ENCODE measurements at regions not wholly inside any gene's neighbourhood (a gene's known extent, or its start where the extent isn't known, plus 50 kb on each side); places are given as distances from the start of the nearest gene placed in this dataset.
"Not testable (repeated sequence)": the region's sequence is repeated elsewhere in the genome, so short reads cannot be mapped to it uniquely, and the experiment has no call there.

DNA sequence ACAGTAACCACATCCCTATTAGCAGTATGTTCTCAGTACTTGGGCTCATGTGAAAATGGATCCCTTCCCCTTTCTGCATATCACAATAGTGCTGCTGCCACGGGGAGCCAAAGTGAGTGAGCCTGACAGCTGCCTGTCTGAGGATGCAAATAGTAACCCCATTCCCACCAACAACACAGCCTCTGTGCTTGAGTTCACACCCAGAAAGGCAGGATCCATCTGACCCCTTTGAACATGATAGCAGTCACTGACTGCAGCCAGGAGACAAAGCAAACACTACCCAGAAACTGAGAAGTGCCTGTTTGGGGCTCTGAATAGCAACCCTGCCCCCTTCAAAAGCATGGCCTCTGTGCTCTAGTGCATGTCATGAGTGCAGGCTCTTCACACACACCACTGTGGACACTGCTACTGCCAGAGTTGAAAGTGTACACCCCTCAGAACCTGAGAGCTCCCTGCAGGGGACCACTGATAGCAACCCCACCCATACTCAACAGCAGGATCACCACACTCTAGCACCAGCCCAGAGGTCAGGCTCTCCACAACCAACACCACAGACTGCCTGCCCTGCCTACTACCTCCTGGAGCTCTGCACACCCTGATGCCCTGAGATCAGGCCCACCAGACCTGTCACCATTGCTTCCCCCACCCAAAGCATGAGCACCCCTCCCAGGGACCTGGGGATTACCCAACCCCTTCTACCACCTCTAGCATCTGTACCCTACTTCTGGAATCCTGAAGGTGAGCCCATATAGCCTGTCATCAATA lies 1563.5 kb upstream of the PRR20A start:
- peak; percentile 4 for DNase-seq
- Mint-ChIP-seq H3K4me1 (peaks cover 30% of the 10 kb centered on the region), H3K4me3 (no peak overlapping the region), H3K36me3 (ENCODE audit: low read depth) (no peaks in the 10 kb centered on the region), H3K27ac (peak overlapping the region; percentile 84), H3K9me3 (no peaks in the 10 kb centered on the region), H3K27me3 (ENCODE audit: low read depth, poor library complexity) (peaks cover 38% of the 10 kb centered on the region)
- TF ChIP-seq, protein P1, sequence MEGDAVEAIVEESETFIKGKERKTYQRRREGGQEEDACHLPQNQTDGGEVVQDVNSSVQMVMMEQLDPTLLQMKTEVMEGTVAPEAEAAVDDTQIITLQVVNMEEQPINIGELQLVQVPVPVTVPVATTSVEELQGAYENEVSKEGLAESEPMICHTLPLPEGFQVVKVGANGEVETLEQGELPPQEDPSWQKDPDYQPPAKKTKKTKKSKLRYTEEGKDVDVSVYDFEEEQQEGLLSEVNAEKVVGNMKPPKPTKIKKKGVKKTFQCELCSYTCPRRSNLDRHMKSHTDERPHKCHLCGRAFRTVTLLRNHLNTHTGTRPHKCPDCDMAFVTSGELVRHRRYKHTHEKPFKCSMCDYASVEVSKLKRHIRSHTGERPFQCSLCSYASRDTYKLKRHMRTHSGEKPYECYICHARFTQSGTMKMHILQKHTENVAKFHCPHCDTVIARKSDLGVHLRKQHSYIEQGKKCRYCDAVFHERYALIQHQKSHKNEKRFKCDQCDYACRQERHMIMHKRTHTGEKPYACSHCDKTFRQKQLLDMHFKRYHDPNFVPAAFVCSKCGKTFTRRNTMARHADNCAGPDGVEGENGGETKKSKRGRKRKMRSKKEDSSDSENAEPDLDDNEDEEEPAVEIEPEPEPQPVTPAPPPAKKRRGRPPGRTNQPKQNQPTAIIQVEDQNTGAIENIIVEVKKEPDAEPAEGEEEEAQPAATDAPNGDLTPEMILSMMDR (IDR thresholded peaks at IDR 0.05) = no peak

DNA sequence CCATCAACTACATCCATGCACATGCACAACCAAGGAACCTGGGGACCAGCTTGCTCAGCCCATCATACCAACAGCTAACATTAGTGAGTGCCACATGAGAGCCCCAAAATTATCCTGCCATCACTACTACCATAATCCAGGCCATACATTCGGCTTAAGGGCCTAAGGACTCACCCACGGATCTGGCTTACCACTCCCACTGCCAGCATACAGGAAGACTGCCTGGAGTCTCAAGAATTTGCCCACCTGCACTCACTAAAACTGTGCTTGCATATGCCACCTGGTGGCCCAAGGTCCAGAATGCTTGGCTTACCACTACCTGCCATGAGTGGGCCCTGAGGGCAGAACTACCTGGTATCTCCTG lies 1562.9 kb upstream of the PRR20A start:
- Mint-ChIP-seq H3K9me3 (peaks cover 1% of the 10 kb centered on the region), H3K27me3 (ENCODE audit: low read depth, poor library complexity) (peaks cover 44% of the 10 kb centered on the region), H3K36me3 (ENCODE audit: low read depth) (no peaks in the 10 kb centered on the region), H3K27ac (peak overlapping the region; percentile 84), H3K4me1 (peaks cover 31% of the 10 kb centered on the region), H3K4me3 (no peak overlapping the region)
- TF ChIP-seq, protein P1 (IDR thresholded peaks at IDR 0.05) = no peak
- DNase-seq = no peak

DNA sequence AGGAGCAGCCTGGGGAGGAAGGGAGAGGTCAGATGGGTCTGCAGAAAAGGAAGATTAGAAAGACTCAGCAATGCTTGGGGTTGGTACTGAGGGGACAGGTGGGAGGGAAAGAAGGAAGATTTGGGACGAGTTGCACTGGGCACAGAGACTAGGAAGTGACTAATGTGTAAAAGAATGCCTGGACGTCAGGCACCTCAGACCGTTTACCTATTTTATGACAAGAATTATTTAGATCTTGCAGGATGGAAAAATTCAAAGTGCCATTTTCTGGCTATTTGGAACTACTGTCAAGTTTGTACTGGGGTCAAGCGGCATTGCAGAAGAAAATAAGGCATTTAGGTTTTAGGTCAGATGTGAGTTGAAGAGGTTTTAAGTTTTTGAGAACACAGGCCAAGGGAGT lies 1558.4 kb upstream of the PRR20A start:
- not testable (repeated sequence) for DNase-seq; H3K27ac Mint-ChIP-seq; H3K9me3 Mint-ChIP-seq; H3K36me3 Mint-ChIP-seq (ENCODE audit: low read depth); H3K4me3 Mint-ChIP-seq
- H3K27me3 Mint-ChIP-seq (ENCODE audit: low read depth, poor library complexity) = peaks cover 58% of the 10 kb centered on the region
- peaks cover 19% of the 10 kb centered on the region for H3K4me1 Mint-ChIP-seq

DNA sequence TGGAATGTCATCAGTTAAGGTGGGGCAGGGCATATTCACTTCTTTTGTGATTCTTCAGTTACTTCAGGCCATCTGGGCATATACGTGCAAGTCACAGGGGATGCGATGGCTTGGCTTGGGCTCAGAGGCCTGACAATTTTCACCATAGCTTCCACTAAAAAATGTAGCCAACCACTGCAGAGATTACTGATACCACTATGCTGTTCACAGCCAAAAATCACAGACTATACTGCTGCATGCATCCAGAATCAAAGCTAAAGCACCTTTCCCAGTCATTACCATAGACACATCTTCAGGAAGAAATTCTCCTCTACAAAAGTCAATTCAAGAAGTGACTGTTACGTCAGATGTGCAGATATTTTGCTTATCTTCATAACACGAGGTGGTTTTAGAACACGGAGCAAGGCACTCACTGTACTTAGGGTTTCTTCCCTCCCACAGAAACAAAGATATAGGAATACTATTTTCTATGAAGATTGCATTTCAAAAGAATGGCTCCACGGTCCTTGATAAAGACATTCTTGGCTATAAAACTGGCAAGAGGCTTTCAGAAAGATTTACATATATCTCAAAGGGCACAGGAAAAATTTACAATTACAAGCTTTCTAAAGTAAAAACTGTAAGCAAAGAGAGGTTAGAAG lies 1556.6 kb upstream of the PRR20A start:
- Mint-ChIP-seq H3K9me3 (peaks cover 8% of the 10 kb centered on the region), H3K4me3 (no peak overlapping the region), H3K36me3 (ENCODE audit: low read depth) (no peaks in the 10 kb centered on the region), H3K27me3 (ENCODE audit: low read depth, poor library complexity) (peaks cover 51% of the 10 kb centered on the region), H3K4me1 (peaks cover 12% of the 10 kb centered on the region), H3K27ac (no peak overlapping the region)
- TF ChIP-seq, protein P1 (IDR thresholded peaks at IDR 0.05) = no peak
- DNase-seq = no peak

DNA sequence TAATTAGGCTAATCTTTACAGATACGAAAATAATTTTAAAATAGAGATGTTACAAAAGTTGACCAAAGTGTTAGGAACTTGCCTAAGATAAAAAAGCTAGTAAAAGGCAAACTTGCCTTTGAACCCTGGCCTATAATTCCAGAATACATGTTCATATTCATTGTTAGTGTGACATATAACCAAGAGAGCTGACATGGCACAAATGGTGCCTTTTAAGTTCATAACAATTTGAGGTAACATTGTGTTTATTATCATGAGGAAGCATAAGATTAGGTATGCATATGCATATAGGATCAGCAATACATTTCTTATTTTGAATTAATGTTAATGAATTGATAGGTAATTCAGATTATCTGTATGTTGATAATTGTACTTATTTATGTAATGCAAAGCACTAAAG lies 1537.9 kb upstream of the PRR20A start:
- TF ChIP-seq, protein P1 (IDR thresholded peaks at IDR 0.05) = no peak
- no peaks in the 10 kb centered on the region for H3K36me3 Mint-ChIP-seq (ENCODE audit: low read depth)
- no peaks in the 10 kb centered on the region for H3K9me3 Mint-ChIP-seq
- H3K27me3 Mint-ChIP-seq (ENCODE audit: low read depth, poor library complexity) = no peaks in the 10 kb centered on the region
- no peak for DNase-seq
- H3K4me3 Mint-ChIP-seq = no peak overlapping the region
- H3K4me1 Mint-ChIP-seq = no peaks in the 10 kb centered on the region
- no peak overlapping the region for H3K27ac Mint-ChIP-seq

DNA sequence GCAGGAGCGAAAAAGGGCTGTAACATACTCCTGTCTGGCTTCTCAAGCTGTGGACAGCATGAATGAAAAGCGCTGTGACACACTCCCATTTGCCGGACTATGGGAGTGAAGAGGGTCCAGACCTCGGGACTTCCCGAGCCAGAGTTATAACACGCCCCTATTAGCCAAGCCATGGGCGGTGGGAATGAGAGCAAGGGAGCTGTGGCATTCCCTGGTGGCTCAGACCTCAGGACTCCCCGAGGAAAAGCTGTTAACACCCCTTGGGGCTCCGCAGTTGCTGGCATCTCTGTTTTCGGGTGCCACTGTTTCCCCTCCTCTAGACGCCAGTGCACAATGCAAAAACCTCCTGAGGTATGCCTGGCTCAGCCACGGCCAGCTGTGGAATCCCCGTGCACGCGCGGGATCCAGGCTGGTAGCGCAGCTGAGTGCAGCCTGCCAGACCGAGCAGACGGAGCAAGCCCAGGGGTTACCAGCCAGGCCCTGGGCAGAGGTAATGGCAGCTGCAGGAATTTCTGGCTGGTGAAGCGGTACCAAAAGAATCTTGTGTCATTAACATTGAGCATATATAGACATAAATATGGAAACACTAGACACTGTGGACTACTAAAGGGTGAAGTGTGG lies 1534.6 kb upstream of the PRR20A start:
- no peak overlapping the region for H3K27ac Mint-ChIP-seq
- no peak for DNase-seq
- H3K27me3 Mint-ChIP-seq (ENCODE audit: low read depth, poor library complexity) = no peaks in the 10 kb centered on the region
- no peaks in the 10 kb centered on the region for H3K9me3 Mint-ChIP-seq
- TF ChIP-seq, protein P1 (IDR thresholded peaks at IDR 0.05) = no peak
- H3K36me3 Mint-ChIP-seq (ENCODE audit: low read depth) = no peaks in the 10 kb centered on the region
- H3K4me3 Mint-ChIP-seq = no peak overlapping the region
- H3K4me1 Mint-ChIP-seq = no peaks in the 10 kb centered on the region
